ENCODE measurements at regions not wholly inside any gene's neighbourhood (a gene's known extent, or its start where the extent isn't known, plus 50 kb on each side); places are given as distances from the start of the nearest gene placed in this dataset.

GRCh38 chr13:46968450-46968849, 71.6 kb upstream of the HTR2A start:
- DNase-seq (no peak), ATAC-seq (no peak)
- no peaks in the 10 kb centered on the region for H3K4me1 ChIP-seq
- 73 to 83% (median 75%) methylated on average over 2 of the region's 2 CpGs for WGBS, 3 donors
- no peak for TF ChIP-seq CTCF (IDR thresholded peaks at IDR 0.05)
- H3K27me3 ChIP-seq (ENCODE audit: insufficient read depth in 3 of 3, low read length in 2 of 3): no peaks in the 10 kb centered on the region
- no peaks in the 10 kb centered on the region for H3K9me3 ChIP-seq
- H3K27ac ChIP-seq: no peak overlapping the region
- H3K4me3 ChIP-seq: no peak overlapping the region
- no peaks in the 10 kb centered on the region for H3K36me3 ChIP-seq (ENCODE audit: insufficient read depth in 1 of 2, low read depth in 1 of 2)
- intact Hi-C loops (cut with DNase I): no loop called here

GRCh38 chr13:46964789-46965527, 68.1 kb upstream of the HTR2A start:
- intact Hi-C loops (cut with DNase I): no loop called here
- Histone ChIP-seq H3K27ac (no peak overlapping the region), H3K36me3 (ENCODE audit: insufficient read depth in 1 of 2, low read depth in 1 of 2) (no peaks in the 10 kb centered on the region), H3K4me1 (no peaks in the 10 kb centered on the region), H3K27me3 (ENCODE audit: insufficient read depth in 3 of 3, low read length in 2 of 3) (no peaks in the 10 kb centered on the region), H3K4me3 (no peak overlapping the region), H3K9me3 (no peaks in the 10 kb centered on the region)
- no peak for TF ChIP-seq CTCF (IDR thresholded peaks at IDR 0.05)
- DNase-seq: no peak
- no peak for ATAC-seq
- 42 to 47% (median 45%) methylated on average over 2 of the region's 2 CpGs for WGBS, 3 donors

- TF ChIP-seq CTCF (IDR thresholded peaks at IDR 0.05): no peak
- H3K4me1 ChIP-seq: no peaks in the 10 kb centered on the region
- intact Hi-C loops (cut with DNase I): no loop called here
- H3K9me3 ChIP-seq: no peaks in the 10 kb centered on the region
- 77 to 80% (median 78%) methylated on average over 4 of the region's 4 CpGs for WGBS, 3 donors
- ATAC-seq (no peak), DNase-seq (no peak)
- H3K27ac ChIP-seq: no peak overlapping the region
- H3K27me3 ChIP-seq (ENCODE audit: insufficient read depth in 3 of 3, low read length in 2 of 3): no peaks in the 10 kb centered on the region
- no peak overlapping the region for H3K4me3 ChIP-seq
- H3K36me3 ChIP-seq (ENCODE audit: insufficient read depth in 1 of 2, low read depth in 1 of 2): no peaks in the 10 kb centered on the region
Measured at GRCh38 chr13:46963904-46964303, 67.1 kb upstream of the HTR2A start.

GRCh38 chr13:46962281-46962941, 65.6 kb upstream of the HTR2A start:
- 73 to 81% (median 75%) methylated on average over 6 of the region's 6 CpGs for WGBS, 3 donors
- ATAC-seq: no peak
- intact Hi-C loops (cut with DNase I): no loop called here
- H3K36me3 ChIP-seq (ENCODE audit: insufficient read depth in 1 of 2, low read depth in 1 of 2): no peaks in the 10 kb centered on the region
- H3K27ac ChIP-seq: no peak overlapping the region
- no peak overlapping the region for H3K4me3 ChIP-seq
- no peak for DNase-seq
- H3K4me1 ChIP-seq: no peaks in the 10 kb centered on the region
- no peak for TF ChIP-seq CTCF (IDR thresholded peaks at IDR 0.05)
- no peaks in the 10 kb centered on the region for H3K9me3 ChIP-seq
- no peaks in the 10 kb centered on the region for H3K27me3 ChIP-seq (ENCODE audit: insufficient read depth in 3 of 3, low read length in 2 of 3)

All from psoas muscle (tissue), 7 donors.